Gastroesophageal sphincter (tissue), 4 donors: ENCODE measurements at regions not wholly inside any gene's neighbourhood (a gene's known extent, or its start where the extent isn't known, plus 50 kb on each side); places are given as distances from the start of the nearest gene placed in this dataset.
A peak's percentile ranks its signal among the peaks of the same experiment; 100 is the strongest.

ENCODE experiments used
- ATAC-seq: fragments of 150-250 bp; one replicate; pipeline ENCODE4 v1.9.1; 2016; ENCODE audit warnings: mild to moderate bottlenecking, moderate library complexity
- H3K27ac ChIP-seq, 4 donors: fragments of 200-600 bp; sonication (generic) in 3 of 4; 1 replicate in 3 of 4; 2 replicates in 1 of 4; pipeline ENCODE4 v1.5.1; 2016 to 2019
- H3K27me3 ChIP-seq: fragments of 200-600 bp; sonication (generic); one replicate; pipeline ENCODE4 v1.5.1; 2019
- H3K36me3 ChIP-seq, 2 donors: fragments of 200-600 bp; sonication (generic); one replicate each; pipeline ENCODE4 v1.5.1; 2019; ENCODE audit warnings: control low read depth in 1 of 2
- H3K4me1 ChIP-seq, 3 donors: fragments of 200-600 bp; sonication (generic); 1 replicate in 2 of 3; 2 replicates in 1 of 3; pipeline ENCODE4 v1.5.1; 2016 to 2019; ENCODE audit warnings: control low read depth in 2 of 3
- H3K4me3 ChIP-seq, 2 donors: fragments of 200-600 bp; sonication (generic); one replicate each; pipeline ENCODE4 v1.5.1; 2019; ENCODE audit warnings: mild to moderate bottlenecking in 1 of 2, moderate library complexity in 1 of 2
- H3K9me3 ChIP-seq, 3 donors: fragments of 200-600 bp; sonication (generic); one replicate each; pipeline ENCODE4 v1.5.1; 2017 to 2019; ENCODE audit warnings: control low read depth in 2 of 3
- EP300 ChIP-seq: sonication (generic); formaldehyde crosslinking; IDR thresholded peaks from one replicate; pipeline ENCODE4 v1.6.1; 2017; ENCODE audit warnings: antibody characterized with exemption, mild to moderate bottlenecking
- POLR2A ChIP-seq, 2 donors: fragments of 450-650 bp; IDR thresholded peaks; one replicate each; pipeline ENCODE4 v1.6.1; 2017; ENCODE audit warnings: antibody characterized with exemption in 2 of 2, mild to moderate bottlenecking in 2 of 2, moderate library complexity in 1 of 2
- POLR2AphosphoS5 ChIP-seq: sonication (generic); formaldehyde crosslinking; IDR thresholded peaks from one replicate; pipeline ENCODE4 v1.6.1; 2017; ENCODE audit warnings: antibody characterized with exemption
- WGBS, 2 donors: methylation state at CpG; one replicate each; pipeline ENCODE4 v1.1.5; 2018; ENCODE audit warnings: low coverage in 1 of 2; 5-methylcytosine and 5-hydroxymethylcytosine counted together
- TF ChIP-seq, protein P1 (sequence below), 4 experiments: fragments of 200-600 bp in 2 of 4; fragments of 450-650 bp in 2 of 4; sonication (generic) in 1 of 4; IDR thresholded peaks; one replicate each; pipeline ENCODE4 v1.5.1; 2017 to 2019; ENCODE audit warnings: antibody characterized with exemption in 4 of 4, mild to moderate bottlenecking in 2 of 4, moderate library complexity in 2 of 4

DNA sequence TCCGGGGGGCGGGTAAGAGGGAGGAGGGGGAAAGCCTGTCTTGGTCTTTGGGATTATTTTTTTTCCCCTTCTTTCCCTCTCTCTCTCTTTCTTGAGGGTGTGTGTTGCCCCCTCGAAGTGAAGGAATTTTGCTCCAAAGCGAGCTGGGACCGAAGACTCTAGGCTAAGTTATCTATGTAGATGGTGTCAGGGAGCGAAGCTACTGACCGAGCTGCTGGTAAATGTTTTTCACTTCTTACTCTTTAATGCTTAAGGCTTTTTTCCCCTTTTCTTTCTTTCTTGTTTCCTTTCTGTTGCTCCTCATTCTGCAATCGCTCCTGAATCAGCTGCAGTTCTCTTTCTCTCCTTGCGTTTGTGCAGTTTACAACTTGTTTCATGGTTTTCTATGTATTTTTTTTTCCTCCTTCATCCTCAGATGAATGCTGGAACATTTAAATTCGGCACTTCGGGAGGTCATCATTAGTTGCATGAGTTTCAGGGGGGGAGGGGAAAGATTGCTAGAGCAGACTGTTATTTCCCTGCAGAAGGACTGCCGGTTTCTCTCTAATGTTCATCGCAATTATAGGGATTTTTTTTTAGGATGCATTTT is 1312.0 kb upstream of the WWC1 start:
- Histone ChIP-seq H3K27ac (peak overlapping the region in 3 of 4 donors; percentile 70 to 77 (median 72)), H3K36me3 (no peaks in the 10 kb centered on the region), H3K27me3 (peaks cover 19% of the 10 kb centered on the region), H3K9me3 (no peaks in the 10 kb centered on the region), H3K4me3 (peak overlapping the region; percentile 44 to 60), H3K4me1 (peaks cover 3 to 28% (median 11%) of the 10 kb centered on the region in 3 donors)
- 0 to 1% methylated on average over 10 to 13 of the region's 13 CpGs for WGBS, 2 donors
- TF ChIP-seq POLR2AphosphoS5 (no peak), EP300 (no peak), POLR2A (IDR thresholded peaks at IDR 0.05) (no peak)
- TF ChIP-seq, protein P1, sequence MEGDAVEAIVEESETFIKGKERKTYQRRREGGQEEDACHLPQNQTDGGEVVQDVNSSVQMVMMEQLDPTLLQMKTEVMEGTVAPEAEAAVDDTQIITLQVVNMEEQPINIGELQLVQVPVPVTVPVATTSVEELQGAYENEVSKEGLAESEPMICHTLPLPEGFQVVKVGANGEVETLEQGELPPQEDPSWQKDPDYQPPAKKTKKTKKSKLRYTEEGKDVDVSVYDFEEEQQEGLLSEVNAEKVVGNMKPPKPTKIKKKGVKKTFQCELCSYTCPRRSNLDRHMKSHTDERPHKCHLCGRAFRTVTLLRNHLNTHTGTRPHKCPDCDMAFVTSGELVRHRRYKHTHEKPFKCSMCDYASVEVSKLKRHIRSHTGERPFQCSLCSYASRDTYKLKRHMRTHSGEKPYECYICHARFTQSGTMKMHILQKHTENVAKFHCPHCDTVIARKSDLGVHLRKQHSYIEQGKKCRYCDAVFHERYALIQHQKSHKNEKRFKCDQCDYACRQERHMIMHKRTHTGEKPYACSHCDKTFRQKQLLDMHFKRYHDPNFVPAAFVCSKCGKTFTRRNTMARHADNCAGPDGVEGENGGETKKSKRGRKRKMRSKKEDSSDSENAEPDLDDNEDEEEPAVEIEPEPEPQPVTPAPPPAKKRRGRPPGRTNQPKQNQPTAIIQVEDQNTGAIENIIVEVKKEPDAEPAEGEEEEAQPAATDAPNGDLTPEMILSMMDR (IDR thresholded peaks at IDR 0.05), result no peak
- no peak for ATAC-seq

DNA sequence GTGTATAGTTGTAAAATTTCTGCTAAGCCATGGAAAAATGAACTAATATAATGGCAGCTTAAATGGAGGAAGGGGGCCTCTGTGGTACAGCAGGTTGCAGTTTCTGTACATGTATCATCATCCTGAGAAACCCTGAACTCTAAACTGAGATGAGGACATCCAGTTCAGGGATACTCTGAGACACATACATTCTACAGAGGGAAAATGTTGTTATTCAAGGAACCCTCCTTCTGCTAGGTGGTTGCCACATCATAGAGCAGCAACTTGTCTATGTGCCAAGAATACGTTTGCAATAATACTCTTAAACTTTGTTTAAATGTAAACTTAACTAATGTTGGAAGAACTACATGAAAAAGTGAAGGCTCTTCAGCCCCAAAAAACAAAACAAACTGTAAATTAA is 1310.8 kb upstream of the WWC1 start:
- 43 to 75% methylated on average over 1 of the region's 1 CpG for WGBS, 2 donors
- H3K27me3 ChIP-seq, result peaks cover 19% of the 10 kb centered on the region
- ATAC-seq, result no peak

DNA sequence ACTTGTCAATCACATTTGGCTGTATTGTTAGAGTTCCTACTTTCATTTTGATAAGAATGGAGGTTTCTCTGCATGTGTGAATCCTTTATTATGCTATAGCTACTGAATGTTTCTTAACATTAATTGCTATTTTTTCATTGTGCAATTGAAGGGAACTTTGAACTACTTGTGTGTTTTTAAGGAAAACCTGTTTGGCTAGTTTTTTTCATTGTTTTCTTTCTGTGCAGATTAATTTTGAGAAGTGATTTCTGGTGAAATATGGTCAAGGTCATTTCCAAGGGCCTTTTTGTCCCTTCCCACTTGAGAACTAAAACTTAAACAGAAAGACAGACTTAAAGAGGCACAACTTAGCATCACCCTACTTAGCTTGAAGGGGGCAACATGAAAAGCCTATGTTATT is 1309.2 kb upstream of the WWC1 start:
- H3K27ac ChIP-seq, result peak overlapping the region in 3 of 4 donors; percentile 30 to 57 (median 57)
- peak overlapping the region; percentile 7 to 11 for H3K4me3 ChIP-seq
- ATAC-seq, result no peak
- no peaks in the 10 kb centered on the region for H3K9me3 ChIP-seq
- H3K4me1 ChIP-seq, result peaks cover 3 to 28% (median 11%) of the 10 kb centered on the region in 3 donors
- TF ChIP-seq POLR2A (IDR thresholded peaks at IDR 0.05) (no peak), EP300 (no peak)
- H3K36me3 ChIP-seq, result no peaks in the 10 kb centered on the region
- peaks cover 19% of the 10 kb centered on the region for H3K27me3 ChIP-seq

More for the DNA sequence above, 1310.8 kb upstream of the WWC1 start:
- no peaks in the 10 kb centered on the region for H3K36me3 ChIP-seq
- H3K4me3 ChIP-seq, result no peak overlapping the region
- peaks cover 3 to 28% (median 11%) of the 10 kb centered on the region in 3 donors for H3K4me1 ChIP-seq
- peak overlapping the region; percentile 29 to 57 (median 45) for H3K27ac ChIP-seq
- TF ChIP-seq, protein P1 (IDR thresholded peaks at IDR 0.05), result no peak
- no peaks in the 10 kb centered on the region for H3K9me3 ChIP-seq

DNA sequence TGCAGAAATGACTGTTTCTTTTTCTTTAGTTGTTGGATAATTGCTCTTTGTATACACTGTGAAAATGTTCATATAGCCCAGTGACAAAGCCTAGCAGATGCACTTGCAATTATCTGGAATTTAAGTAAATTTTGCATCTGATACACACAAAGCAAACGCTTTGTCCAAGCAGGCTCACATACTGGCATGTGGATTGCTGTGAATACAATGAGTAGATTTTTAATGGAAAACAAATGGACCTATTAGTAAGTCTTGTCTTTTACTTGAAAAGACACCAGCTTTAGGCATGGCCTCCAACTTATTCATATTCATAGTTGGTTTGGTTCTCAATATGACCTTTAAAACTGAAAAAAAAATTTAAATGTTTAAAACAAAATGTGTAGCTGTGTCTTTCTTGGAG is 1299.8 kb upstream of the WWC1 start:
- no peak overlapping the region for H3K4me3 ChIP-seq
- H3K9me3 ChIP-seq, result no peaks in the 10 kb centered on the region
- 64% methylated on average over 1 of the region's 1 CpG; no CpG with 5 or more reads in 1 of the 2 donors for WGBS, 2 donors
- ATAC-seq, result no peak
- H3K4me1 ChIP-seq, result peaks cover 0 to 31% (median 0%) of the 10 kb centered on the region in 3 donors
- TF ChIP-seq POLR2A (IDR thresholded peaks at IDR 0.05), result no peak
- TF ChIP-seq POLR2AphosphoS5, result no peak
- no peak for TF ChIP-seq EP300
- TF ChIP-seq, protein P1 (IDR thresholded peaks at IDR 0.05), result no peak
- H3K27ac ChIP-seq, result no peak overlapping the region
- no peaks in the 10 kb centered on the region for H3K27me3 ChIP-seq
- no peaks in the 10 kb centered on the region for H3K36me3 ChIP-seq

DNA sequence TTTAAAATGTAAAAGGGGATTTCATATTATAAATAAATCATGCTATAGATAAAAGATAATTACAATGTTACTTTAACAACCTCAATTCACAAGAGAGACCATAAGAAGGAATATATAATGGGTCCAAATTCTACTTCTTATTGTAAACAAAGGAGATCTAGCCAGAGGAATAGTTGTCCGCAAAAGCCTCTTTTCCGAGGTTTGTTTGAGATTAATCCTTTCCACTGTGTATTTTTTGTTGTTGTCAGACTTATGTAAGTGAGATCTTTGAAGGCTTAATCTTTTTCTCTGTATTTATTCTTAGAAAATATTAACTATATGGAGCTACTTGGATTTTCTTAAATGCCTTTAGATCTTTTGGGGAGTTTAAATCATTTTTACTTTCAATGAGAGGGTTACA is 1299.3 kb upstream of the WWC1 start:
- 6 to 48% methylated on average over 2 of the region's 2 CpGs for WGBS, 2 donors
- no peaks in the 10 kb centered on the region for H3K27me3 ChIP-seq
- H3K4me1 ChIP-seq, result peaks cover 0 to 31% (median 0%) of the 10 kb centered on the region in 3 donors
- H3K9me3 ChIP-seq, result no peaks in the 10 kb centered on the region
- H3K36me3 ChIP-seq, result no peaks in the 10 kb centered on the region
- H3K27ac ChIP-seq, result peak overlapping the region in 2 of 4 donors; percentile 41 to 62
- TF ChIP-seq EP300, result no peak
- TF ChIP-seq, protein P1 (IDR thresholded peaks at IDR 0.05), result no peak
- TF ChIP-seq POLR2AphosphoS5, result no peak
- TF ChIP-seq POLR2A (IDR thresholded peaks at IDR 0.05), result no peak
- ATAC-seq, result no peak
- H3K4me3 ChIP-seq, result no peak overlapping the region
